WI38 (cell line): ENCODE measurements at regions not wholly inside any gene's neighbourhood (a gene's known extent, or its start where the extent isn't known, plus 50 kb on each side); places are given as distances from the start of the nearest gene placed in this dataset.
"Not testable (repeated sequence)": the region's sequence is repeated elsewhere in the genome, so short reads cannot be mapped to it uniquely, and the experiment has no call there.

Source experiments
- H3K4me3 ChIP-seq: 2 replicates; pipeline ENCODE4 v1.5.1; 2011; ENCODE audit warnings: low read depth, mild to moderate bottlenecking, control low read depth, low read length
- TF ChIP-seq, protein P1 (sequence below): IDR thresholded peaks from 2 replicates; pipeline ENCODE4 v1.5.1; 2012; ENCODE audit warnings: low read depth, mild to moderate bottlenecking, control low read depth, low read length

DNA sequence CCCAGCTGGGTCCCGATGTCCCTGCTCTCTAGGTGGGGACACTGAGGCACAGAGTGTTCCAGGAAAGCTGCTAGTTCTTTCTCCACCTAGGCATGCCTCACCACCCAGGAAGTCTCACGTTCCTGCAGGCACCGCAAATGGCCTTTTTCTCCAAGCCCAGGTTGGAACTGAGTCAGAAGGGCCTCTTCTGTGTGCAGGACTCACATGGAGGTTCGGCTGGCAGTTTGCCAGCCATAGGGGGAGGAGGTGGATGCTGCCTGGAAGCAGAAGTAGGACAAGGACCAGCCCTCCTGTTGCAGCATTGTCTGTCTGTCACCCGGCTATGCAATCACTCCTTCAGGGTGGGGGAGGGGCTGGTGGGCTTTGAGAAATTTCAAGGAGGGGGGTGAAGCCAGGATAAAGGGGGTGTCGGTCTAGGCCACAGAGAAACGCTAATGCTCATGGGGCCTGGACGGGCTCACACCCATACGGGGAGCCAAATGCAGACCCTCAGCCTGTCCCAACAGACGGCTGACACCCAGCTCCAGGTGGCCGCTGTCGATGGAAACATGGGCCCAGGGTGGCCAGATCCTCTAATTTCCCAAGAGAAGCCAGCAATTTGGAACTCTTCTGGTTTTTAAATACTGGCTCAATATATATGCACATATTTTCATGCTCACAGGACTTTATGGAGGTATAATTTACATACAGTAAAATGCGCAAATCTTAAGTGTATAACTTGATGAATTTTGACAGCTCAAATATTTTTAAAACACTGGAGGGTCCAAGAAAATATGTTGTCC is 120.5 kb downstream of the PHETA1 start:
- TF ChIP-seq, protein P1, sequence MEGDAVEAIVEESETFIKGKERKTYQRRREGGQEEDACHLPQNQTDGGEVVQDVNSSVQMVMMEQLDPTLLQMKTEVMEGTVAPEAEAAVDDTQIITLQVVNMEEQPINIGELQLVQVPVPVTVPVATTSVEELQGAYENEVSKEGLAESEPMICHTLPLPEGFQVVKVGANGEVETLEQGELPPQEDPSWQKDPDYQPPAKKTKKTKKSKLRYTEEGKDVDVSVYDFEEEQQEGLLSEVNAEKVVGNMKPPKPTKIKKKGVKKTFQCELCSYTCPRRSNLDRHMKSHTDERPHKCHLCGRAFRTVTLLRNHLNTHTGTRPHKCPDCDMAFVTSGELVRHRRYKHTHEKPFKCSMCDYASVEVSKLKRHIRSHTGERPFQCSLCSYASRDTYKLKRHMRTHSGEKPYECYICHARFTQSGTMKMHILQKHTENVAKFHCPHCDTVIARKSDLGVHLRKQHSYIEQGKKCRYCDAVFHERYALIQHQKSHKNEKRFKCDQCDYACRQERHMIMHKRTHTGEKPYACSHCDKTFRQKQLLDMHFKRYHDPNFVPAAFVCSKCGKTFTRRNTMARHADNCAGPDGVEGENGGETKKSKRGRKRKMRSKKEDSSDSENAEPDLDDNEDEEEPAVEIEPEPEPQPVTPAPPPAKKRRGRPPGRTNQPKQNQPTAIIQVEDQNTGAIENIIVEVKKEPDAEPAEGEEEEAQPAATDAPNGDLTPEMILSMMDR = no peak
- no peak overlapping the region for H3K4me3 ChIP-seq

DNA sequence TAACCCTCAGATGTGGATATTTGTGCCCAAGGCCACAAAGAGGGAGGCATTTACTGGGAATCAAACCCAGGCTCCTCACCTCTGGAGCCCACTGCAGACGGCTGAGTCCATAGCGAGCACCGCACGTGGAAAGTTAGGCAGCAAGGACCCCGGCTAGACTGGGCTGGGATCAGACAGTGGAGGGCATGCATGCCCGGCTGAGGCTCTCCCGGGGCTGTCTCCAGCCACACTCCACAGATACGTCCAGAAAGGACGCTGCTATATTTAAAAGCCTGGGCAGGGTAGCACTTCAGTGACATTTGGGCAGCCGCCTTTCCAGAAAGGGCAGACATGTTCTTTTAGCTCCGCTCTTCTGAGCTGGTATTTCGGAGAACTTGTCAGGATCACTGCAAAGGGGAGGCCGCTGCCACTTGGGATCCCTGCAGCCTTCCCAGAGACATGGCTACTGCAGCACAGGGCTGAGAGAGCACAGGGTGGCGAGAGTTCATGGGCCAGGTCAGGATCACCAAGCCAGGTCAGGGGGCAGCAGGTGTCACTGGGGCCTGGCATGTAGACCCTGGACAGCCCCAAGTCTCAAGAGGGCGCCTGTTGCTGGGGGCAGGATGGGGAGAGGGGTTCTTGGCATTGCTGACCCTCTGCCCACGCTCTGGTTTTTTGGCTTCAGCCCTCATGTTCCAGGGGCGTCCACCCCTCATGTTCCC is 121.7 kb downstream of the PHETA1 start:
- TF ChIP-seq, protein P1 = no peak
- no peak overlapping the region for H3K4me3 ChIP-seq

DNA sequence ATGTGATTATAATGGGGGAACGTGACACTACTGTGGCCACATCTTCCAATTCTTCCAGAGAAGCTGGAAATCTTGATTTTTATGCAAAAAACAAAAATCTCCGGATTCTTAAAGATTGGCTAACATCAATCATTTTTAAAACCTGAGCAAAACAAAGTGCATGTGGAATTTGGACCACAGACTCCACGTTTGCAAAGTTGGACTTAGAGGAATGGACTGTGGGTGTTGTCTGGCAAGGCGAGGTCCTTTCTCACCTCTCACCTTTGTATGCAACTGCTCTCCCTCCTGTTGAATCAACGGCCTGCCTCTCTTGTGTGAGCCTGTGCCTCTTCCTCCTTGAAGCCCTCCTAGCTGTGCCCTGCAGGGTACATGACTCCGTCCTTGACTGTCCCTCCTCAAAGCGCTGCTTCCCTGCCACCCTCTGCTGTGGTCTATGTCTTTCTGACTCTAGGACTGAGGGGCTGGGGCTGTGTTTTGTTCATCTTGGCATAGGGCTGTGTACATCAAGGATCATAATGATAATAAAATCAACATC is 122.4 kb downstream of the PHETA1 start:
- H3K4me3 ChIP-seq = no peak overlapping the region
- TF ChIP-seq, protein P1 = no peak

DNA sequence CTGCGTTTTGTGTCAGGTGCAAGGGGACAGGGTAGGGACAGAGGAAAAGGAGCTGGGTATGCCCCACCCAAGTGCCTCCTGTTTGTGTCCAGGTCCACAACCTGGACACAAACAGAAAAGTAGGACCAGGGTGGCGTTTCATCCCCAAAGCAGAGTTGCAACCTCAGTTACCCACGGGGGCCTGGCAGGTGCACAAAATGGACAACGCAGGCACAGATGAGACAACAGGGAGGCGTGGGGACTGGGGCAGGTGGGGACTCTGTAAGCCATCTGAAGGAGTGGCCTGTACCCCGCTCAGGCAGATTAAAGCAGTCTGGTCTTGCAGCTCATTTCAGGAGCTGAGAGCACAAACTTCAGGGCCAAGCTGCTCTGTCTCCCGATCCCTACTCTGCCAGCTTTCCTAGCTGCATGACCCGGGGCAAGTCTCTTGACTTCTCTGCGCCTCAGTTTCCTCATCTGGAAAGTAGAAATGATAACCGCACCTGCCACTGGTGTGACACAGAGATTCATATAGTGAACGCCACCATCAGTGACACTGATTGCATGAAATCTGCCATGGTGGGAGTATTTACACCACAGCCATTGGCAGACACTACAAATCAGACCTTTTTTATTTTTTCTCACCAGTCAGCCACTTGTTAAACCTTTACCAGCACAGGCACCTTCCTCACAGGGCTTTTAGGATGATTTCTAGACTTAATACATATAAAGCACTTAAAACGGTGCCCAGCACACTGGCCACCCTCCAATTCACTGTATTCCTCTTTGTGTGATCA is 123.0 kb downstream of the PHETA1 start:
- H3K4me3 ChIP-seq = no peak overlapping the region
- TF ChIP-seq, protein P1 = no peak

DNA sequence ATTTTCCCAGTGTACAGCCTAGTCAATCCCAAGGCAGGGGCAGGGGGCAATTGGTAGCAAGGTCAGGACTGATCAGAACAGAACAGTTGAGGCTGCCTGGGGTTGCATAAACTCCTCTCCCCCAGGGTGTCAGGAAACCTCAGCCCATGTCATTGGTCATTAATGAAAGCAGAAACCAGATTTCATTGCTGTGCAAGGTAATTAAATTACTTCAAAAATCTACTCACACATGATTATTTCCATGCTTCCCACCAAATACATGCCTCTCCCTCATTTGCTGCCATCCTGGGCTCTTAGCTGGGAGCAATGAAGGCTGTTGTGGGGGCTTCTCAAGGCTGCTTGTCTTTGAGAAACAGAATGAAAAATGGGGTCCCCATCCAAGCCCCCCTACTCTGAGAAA is 124.2 kb downstream of the PHETA1 start:
- TF ChIP-seq, protein P1 = no peak
- no peak overlapping the region for H3K4me3 ChIP-seq

DNA sequence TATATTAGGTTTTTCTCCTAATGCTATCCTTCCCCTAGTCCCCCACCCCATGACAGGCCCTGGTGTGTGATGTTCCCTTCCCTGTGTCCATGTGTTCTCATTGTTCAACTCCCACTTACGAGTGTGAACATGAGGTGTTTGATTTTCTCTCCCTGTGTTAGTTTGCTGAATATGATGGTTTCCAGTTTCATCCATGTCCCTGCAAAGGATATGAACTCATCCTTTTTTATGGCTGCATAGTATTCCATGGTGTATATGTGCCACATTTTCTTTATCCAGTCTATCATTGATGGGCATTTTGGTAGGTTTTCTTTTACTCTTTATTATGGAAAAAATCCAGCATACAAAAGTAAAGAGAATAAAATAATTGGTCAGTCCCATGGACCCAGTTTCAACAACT is 126.1 kb downstream of the PHETA1 start:
- not testable (repeated sequence) for H3K4me3 ChIP-seq

DNA sequence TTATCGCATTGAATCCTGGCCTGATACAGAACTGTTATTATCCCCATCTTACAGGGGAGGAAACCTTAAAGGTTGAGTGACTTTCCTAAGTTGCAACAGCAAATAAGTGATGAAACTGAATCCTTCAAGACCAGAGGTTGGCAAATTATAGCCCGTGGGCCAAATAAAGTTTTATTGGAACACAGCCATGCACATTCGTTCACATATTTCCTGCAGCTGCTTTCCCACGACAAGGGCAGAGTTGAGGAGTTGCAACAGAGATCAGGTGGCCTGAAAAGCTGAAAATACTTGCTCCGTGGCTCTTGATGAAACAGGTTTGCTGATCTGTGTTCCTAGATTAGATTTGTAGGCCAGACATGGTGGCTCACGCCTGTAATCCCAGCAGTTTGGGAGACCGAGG is 126.7 kb downstream of the PHETA1 start:
- TF ChIP-seq, protein P1 = no peak
- no peak overlapping the region for H3K4me3 ChIP-seq
